H9 (cell line): ENCODE measurements at regions not wholly inside any gene's neighbourhood (a gene's known extent, or its start where the extent isn't known, plus 50 kb on each side); places are given as distances from the start of the nearest gene placed in this dataset.

Source experiments
- DNase-seq: peaks from one replicate; pipeline ENCODE4 v3.0.0-alpha.2; 2017
- H2AFZ ChIP-seq: one replicate; pipeline ENCODE4 v1.6.1; 2013; ENCODE audit warnings: mild to moderate bottlenecking, low read length, control low read depth, moderate library complexity
- H2AK5ac ChIP-seq: 2 replicates; pipeline ENCODE4 v1.6.1; 2013; ENCODE audit warnings: low read length, control low read depth, mixed read lengths; ENCODE audit not compliant: insufficient read length
- H2BK120ac ChIP-seq: one replicate; pipeline ENCODE4 v1.6.1; 2013; ENCODE audit warnings: low read depth, mild to moderate bottlenecking, low read length, control low read depth, inconsistent platforms; ENCODE audit not compliant: poor library complexity, severe bottlenecking
- H2BK12ac ChIP-seq: 2 replicates; pipeline ENCODE4 v1.6.1; 2013; ENCODE audit warnings: low read length, control low read depth, mixed read lengths, low read depth; ENCODE audit not compliant: insufficient read length
- H2BK15ac ChIP-seq: 2 replicates; pipeline ENCODE4 v1.6.1; 2013; ENCODE audit warnings: low read depth, low read length, control low read depth
- H2BK20ac ChIP-seq: one replicate; pipeline ENCODE4 v1.6.1; 2013; ENCODE audit warnings: low read depth, mild to moderate bottlenecking, low read length, control low read depth, inconsistent platforms; ENCODE audit not compliant: poor library complexity, severe bottlenecking
- H2BK5ac ChIP-seq: 2 replicates; pipeline ENCODE4 v1.6.1; 2013; ENCODE audit warnings: low read length, control low read depth, mixed read lengths; ENCODE audit not compliant: insufficient read length
- H3K14ac ChIP-seq: 2 replicates; pipeline ENCODE4 v1.6.1; 2013; ENCODE audit warnings: low read length, control low read depth; ENCODE audit not compliant: insufficient read depth
- H3K18ac ChIP-seq: 2 replicates; pipeline ENCODE4 v1.6.1; 2013; ENCODE audit warnings: low read depth, mild to moderate bottlenecking, mixed read lengths, low read length, control low read depth; ENCODE audit not compliant: insufficient read length
- H3K23ac ChIP-seq: 2 replicates; pipeline ENCODE4 v1.6.1; 2013; ENCODE audit warnings: low read length, control low read depth, mixed read lengths, low read depth; ENCODE audit not compliant: insufficient read length
- H3K23me2 ChIP-seq: 2 replicates; pipeline ENCODE4 v1.6.1; 2013; ENCODE audit warnings: low read depth, mild to moderate bottlenecking, mixed read lengths, low read length, control low read depth; ENCODE audit not compliant: insufficient read length, poor library complexity, severe bottlenecking
- H3K27ac ChIP-seq: 2 replicates; pipeline ENCODE4 v1.5.1; 2013; ENCODE audit warnings: low read length, control low read depth, mixed read lengths, low read depth; ENCODE audit not compliant: insufficient read length
- H3K27me3 ChIP-seq: 2 replicates; pipeline ENCODE4 v1.6.1; 2013; ENCODE audit warnings: low read length, control low read depth, inconsistent platforms; ENCODE audit not compliant: insufficient read depth
- H3K4ac ChIP-seq: 2 replicates; pipeline ENCODE4 v1.6.1; 2013; ENCODE audit warnings: low read depth, mild to moderate bottlenecking, control low read depth, inconsistent platforms, low read length, moderate library complexity
- H3K4me1 ChIP-seq: 2 replicates; pipeline ENCODE4 v1.6.1; 2013; ENCODE audit warnings: low read length, control low read depth, inconsistent platforms; ENCODE audit not compliant: insufficient read depth
- H3K4me2 ChIP-seq: 2 replicates; pipeline ENCODE4 v1.6.1; 2013; ENCODE audit warnings: low read length, control low read depth, mixed read lengths; ENCODE audit not compliant: insufficient read length, insufficient read depth
- H3K56ac ChIP-seq: 2 replicates; pipeline ENCODE4 v1.6.1; 2013; ENCODE audit warnings: low read depth, mild to moderate bottlenecking, mixed read lengths, low read length, control low read depth; ENCODE audit not compliant: insufficient read length
- H3K79me1 ChIP-seq: 2 replicates; pipeline ENCODE4 v1.6.1; 2013; ENCODE audit warnings: low read depth, mild to moderate bottlenecking, moderate library complexity, low read length, control low read depth, inconsistent platforms; ENCODE audit not compliant: insufficient read depth, poor library complexity, severe bottlenecking
- H3K79me2 ChIP-seq: 2 replicates; pipeline ENCODE4 v1.6.1; 2013; ENCODE audit warnings: low read length, control low read depth, inconsistent platforms; ENCODE audit not compliant: insufficient read depth
- H3K9ac ChIP-seq: 2 replicates; pipeline ENCODE4 v1.6.1; 2013; ENCODE audit warnings: low read length, control low read depth, mixed read lengths; ENCODE audit not compliant: insufficient read length; ENCODE audit errors: extremely low read depth
- H3K9me3 ChIP-seq: one replicate; pipeline ENCODE4 v1.6.1; 2013; ENCODE audit warnings: low read depth, low read length, inconsistent platforms; ENCODE audit not compliant: control insufficient read depth
- H3T11ph ChIP-seq: one replicate; pipeline ENCODE4 v1.6.1; 2013; ENCODE audit warnings: mild to moderate bottlenecking, low read length, control low read depth, inconsistent platforms
- H4K20me1 ChIP-seq: one replicate; pipeline ENCODE4 v1.6.1; 2013; ENCODE audit not compliant: control insufficient read depth, insufficient read length, insufficient read depth
- H4K5ac ChIP-seq: 2 replicates; pipeline ENCODE4 v1.6.1; 2013; ENCODE audit warnings: low read depth, mild to moderate bottlenecking, mixed read lengths, low read length, control low read depth; ENCODE audit not compliant: insufficient read length
- H4K8ac ChIP-seq: replicated peaks from 2 replicates; pipeline ENCODE4 v1.6.1; 2013; ENCODE audit warnings: low read length, control low read depth, mixed read lengths, low read depth; ENCODE audit not compliant: insufficient read length
- H4K91ac ChIP-seq: 2 replicates; pipeline ENCODE4 v1.6.1; 2013; ENCODE audit warnings: low read depth, mild to moderate bottlenecking, moderate library complexity, mixed read lengths, low read length, control low read depth; ENCODE audit not compliant: insufficient read length
- H3K27ac Mint-ChIP-seq, 3 experiments: 2 replicates in 2 of 3; 3 replicates in 1 of 3; pipeline ENCODE4 v1.8.0; 2020 to 2021; ENCODE audit warnings: mixed read lengths in 3 of 3, mild to moderate bottlenecking in 1 of 3, moderate library complexity in 1 of 3
- H3K27me3 Mint-ChIP-seq: 2 replicates; pipeline ENCODE4 v1.8.0; 2021; ENCODE audit warnings: low read depth, mild to moderate bottlenecking, moderate library complexity, mixed read lengths
- H3K36me3 Mint-ChIP-seq, 3 experiments: 2 replicates in 2 of 3; 3 replicates in 1 of 3; pipeline ENCODE4 v1.8.0; 2020 to 2021; ENCODE audit warnings: low read depth in 3 of 3, mixed read lengths in 3 of 3; ENCODE audit not compliant: insufficient read depth in 1 of 3
- H3K4me1 Mint-ChIP-seq, 2 experiments: 2 replicates each; pipeline ENCODE4 v1.8.0; 2020; ENCODE audit warnings: mixed read lengths in 2 of 2
- H3K4me3 Mint-ChIP-seq, 2 experiments: 2 replicates in 1 of 2; 3 replicates in 1 of 2; pipeline ENCODE4 v1.8.0; 2020 to 2021; ENCODE audit warnings: mild to moderate bottlenecking in 2 of 2, mixed read lengths in 2 of 2, moderate library complexity in 1 of 2
- H3K9me3 Mint-ChIP-seq, 2 experiments: 2 replicates in 1 of 2; 3 replicates in 1 of 2; pipeline ENCODE4 v1.8.0; 2020; ENCODE audit warnings: mild to moderate bottlenecking in 2 of 2, mixed read lengths in 2 of 2, moderate library complexity in 1 of 2
- WGBS: extraction: QIAGEN DNeasy Blood & Tissue Kit; methylation state at CpG from one replicate; pipeline ENCODE4 v1.1.7; 2013; ENCODE audit warnings: missing lambda C conversion rate, low lambda C conversion rate, mixed read lengths; ENCODE audit not compliant: insufficient read length; ENCODE audit errors: extremely low coverage; 5-methylcytosine and 5-hydroxymethylcytosine counted together
- TF ChIP-seq, protein P1 (sequence below): fragments of 200-600 bp; sonication (generic); conservative IDR thresholded peaks from 3 replicates; pipeline ENCODE4 v1.8.0; 2021; ENCODE audit warnings: antibody characterized with exemption, mild to moderate bottlenecking

GRCh38 chrX:131802836-131803626 lies 220.1 kb upstream of the STK26 start:
- H2AK5ac ChIP-seq = no peak overlapping the region
- no peak overlapping the region for H2BK5ac ChIP-seq
- no peak overlapping the region for H3K23ac ChIP-seq
- Mint-ChIP-seq H3K4me3 (no peak overlapping the region; a peak in 1 of 5 replicates), H3K36me3 (peaks cover 61 to 69% (median 69%) of the 10 kb centered on the region in 3 experiments), H3K27me3 (no peaks in the 10 kb centered on the region), H3K27ac (peak overlapping the region in 1 of 3 experiments; percentile 77; a peak in 1 of 7 replicates), H3K9me3 (no peaks in the 10 kb centered on the region), H3K4me1 (0 out of 4 replicates have a peak, but pooled peaks cover 0 to 2% of the 10 kb centered on the region in 2 experiments)
- H3K79me1 ChIP-seq = peaks cover 8% of the 10 kb centered on the region
- no peak overlapping the region for H2AFZ ChIP-seq
- no peak overlapping the region for H4K8ac ChIP-seq
- no peaks in the 10 kb centered on the region for H3K4me1 ChIP-seq
- no peak overlapping the region for H3K4me2 ChIP-seq
- H3K56ac ChIP-seq = no peak overlapping the region
- H3K23me2 ChIP-seq = no peaks in the 10 kb centered on the region
- no peak for DNase-seq
- H4K20me1 ChIP-seq = no peaks in the 10 kb centered on the region
- TF ChIP-seq, protein P1, sequence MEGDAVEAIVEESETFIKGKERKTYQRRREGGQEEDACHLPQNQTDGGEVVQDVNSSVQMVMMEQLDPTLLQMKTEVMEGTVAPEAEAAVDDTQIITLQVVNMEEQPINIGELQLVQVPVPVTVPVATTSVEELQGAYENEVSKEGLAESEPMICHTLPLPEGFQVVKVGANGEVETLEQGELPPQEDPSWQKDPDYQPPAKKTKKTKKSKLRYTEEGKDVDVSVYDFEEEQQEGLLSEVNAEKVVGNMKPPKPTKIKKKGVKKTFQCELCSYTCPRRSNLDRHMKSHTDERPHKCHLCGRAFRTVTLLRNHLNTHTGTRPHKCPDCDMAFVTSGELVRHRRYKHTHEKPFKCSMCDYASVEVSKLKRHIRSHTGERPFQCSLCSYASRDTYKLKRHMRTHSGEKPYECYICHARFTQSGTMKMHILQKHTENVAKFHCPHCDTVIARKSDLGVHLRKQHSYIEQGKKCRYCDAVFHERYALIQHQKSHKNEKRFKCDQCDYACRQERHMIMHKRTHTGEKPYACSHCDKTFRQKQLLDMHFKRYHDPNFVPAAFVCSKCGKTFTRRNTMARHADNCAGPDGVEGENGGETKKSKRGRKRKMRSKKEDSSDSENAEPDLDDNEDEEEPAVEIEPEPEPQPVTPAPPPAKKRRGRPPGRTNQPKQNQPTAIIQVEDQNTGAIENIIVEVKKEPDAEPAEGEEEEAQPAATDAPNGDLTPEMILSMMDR = peak; percentile 68
- H3K79me2 ChIP-seq = no peaks in the 10 kb centered on the region
- no peak overlapping the region for H3K18ac ChIP-seq
- H3K14ac ChIP-seq = no peak overlapping the region
- H2BK120ac ChIP-seq = no peak overlapping the region
- H3T11ph ChIP-seq = no peak overlapping the region
- no peak overlapping the region for H3K27ac ChIP-seq
- no peak overlapping the region for H4K91ac ChIP-seq
- H4K5ac ChIP-seq = no peak overlapping the region
- H3K27me3 ChIP-seq = no peaks in the 10 kb centered on the region
- no peak overlapping the region for H3K4ac ChIP-seq
- no peak overlapping the region for H3K9ac ChIP-seq
- WGBS = no CpG with 5 or more reads among the region's 19 CpGs
- H2BK12ac ChIP-seq = no peak overlapping the region
- H3K9me3 ChIP-seq = no peaks in the 10 kb centered on the region
- H2BK20ac ChIP-seq = no peak overlapping the region
- H2BK15ac ChIP-seq = no peak overlapping the region
